Spleen (tissue), 7 donors: ENCODE measurements at regions not wholly inside any gene's neighbourhood (a gene's known extent, or its start where the extent isn't known, plus 50 kb on each side); places are given as distances from the start of the nearest gene placed in this dataset.

Experiments
- POLR2A ChIP-seq, 3 donors: fragments of 450-650 bp; IDR thresholded peaks; one replicate each; pipeline ENCODE4 v1.5.1; 2017; ENCODE audit warnings: antibody characterized with exemption in 3 of 3, mild to moderate bottlenecking in 1 of 3
- TF ChIP-seq, protein P1 (sequence below), 11 experiments: fragments of 200-600 bp in 7 of 11; fragments of 450-650 bp in 4 of 11; sonication (generic) in 4 of 11; IDR thresholded peaks in 8 of 11; conservative IDR thresholded peaks in 3 of 11; 1 replicate in 7 of 11; 2 replicates in 4 of 11; pipeline versions ENCODE4 v1.4.0 to v1.8.0; 2016 to 2021; ENCODE audit warnings: antibody characterized with exemption in 11 of 11, inconsistent platforms in 4 of 11, mild to moderate bottlenecking in 1 of 11
- donor health status: DM: no; HTN: no; CAD: no; lungs with moderate emphysema.
- donor health status: DM: no; HTN: no; CAD: no.
- donor health status: DM: no; HTN: no; CAD: no.

DNA sequence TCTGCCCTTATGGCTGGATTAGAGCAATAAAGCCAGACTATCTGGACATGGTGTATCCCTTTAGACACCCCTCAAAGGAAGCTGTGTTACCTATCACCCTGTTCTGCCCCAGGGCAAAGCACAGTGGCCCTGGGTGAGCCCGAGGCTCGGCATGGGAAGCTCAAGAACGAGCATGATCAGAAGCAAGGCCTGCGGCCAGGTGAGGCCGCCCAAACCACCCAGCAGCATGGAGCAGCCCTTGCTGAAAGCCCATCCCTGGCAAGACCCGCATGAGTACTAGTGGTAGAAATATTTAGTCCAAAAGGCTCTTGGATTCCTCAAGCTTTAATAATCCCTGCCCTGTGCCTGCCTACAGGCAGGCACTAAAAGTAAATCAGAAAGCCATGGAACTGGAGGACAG is 261.1 kb downstream of the MEX3B start:
- TF ChIP-seq, protein P1, sequence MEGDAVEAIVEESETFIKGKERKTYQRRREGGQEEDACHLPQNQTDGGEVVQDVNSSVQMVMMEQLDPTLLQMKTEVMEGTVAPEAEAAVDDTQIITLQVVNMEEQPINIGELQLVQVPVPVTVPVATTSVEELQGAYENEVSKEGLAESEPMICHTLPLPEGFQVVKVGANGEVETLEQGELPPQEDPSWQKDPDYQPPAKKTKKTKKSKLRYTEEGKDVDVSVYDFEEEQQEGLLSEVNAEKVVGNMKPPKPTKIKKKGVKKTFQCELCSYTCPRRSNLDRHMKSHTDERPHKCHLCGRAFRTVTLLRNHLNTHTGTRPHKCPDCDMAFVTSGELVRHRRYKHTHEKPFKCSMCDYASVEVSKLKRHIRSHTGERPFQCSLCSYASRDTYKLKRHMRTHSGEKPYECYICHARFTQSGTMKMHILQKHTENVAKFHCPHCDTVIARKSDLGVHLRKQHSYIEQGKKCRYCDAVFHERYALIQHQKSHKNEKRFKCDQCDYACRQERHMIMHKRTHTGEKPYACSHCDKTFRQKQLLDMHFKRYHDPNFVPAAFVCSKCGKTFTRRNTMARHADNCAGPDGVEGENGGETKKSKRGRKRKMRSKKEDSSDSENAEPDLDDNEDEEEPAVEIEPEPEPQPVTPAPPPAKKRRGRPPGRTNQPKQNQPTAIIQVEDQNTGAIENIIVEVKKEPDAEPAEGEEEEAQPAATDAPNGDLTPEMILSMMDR (IDR thresholded peaks at IDR 0.05 in 8 of 11, conservative IDR thresholded peaks at IDR 0.05 in 3 of 11), result no peak
- no peak for TF ChIP-seq POLR2A (IDR thresholded peaks at IDR 0.05)
